Progenitor cell of endocrine pancreas (in vitro differentiated cells): ENCODE measurements at regions not wholly inside any gene's neighbourhood (a gene's known extent, or its start where the extent isn't known, plus 50 kb on each side); places are given as distances from the start of the nearest gene placed in this dataset.

Source experiments
- DNase-seq: peaks from one replicate; pipeline ENCODE4 v3.0.0; 2021; ENCODE audit warnings: low spot score; ENCODE audit not compliant: unreplicated experiment
- H3K27ac Mint-ChIP-seq: 2 replicates; pipeline ENCODE4 v1.8.0; 2021; ENCODE audit warnings: mild to moderate bottlenecking, moderate library complexity, mixed read lengths
- H3K27me3 Mint-ChIP-seq: 2 replicates; pipeline ENCODE4 v1.8.0; 2021; ENCODE audit warnings: mixed read lengths
- H3K36me3 Mint-ChIP-seq: 2 replicates; pipeline ENCODE4 v1.8.0; 2022; ENCODE audit warnings: mixed read lengths; ENCODE audit not compliant: insufficient read depth
- H3K4me1 Mint-ChIP-seq: 2 replicates; pipeline ENCODE4 v1.8.0; 2021; ENCODE audit warnings: low read depth, mixed read lengths
- H3K4me3 Mint-ChIP-seq: 2 replicates; pipeline ENCODE4 v1.8.0; 2021; ENCODE audit warnings: low read depth, mild to moderate bottlenecking, moderate library complexity, mixed read lengths
- H3K9me3 Mint-ChIP-seq: 2 replicates; pipeline ENCODE4 v1.8.0; 2021; ENCODE audit warnings: low read depth, mixed read lengths
- CTCF ChIP-seq: fragments of 200-600 bp; sonication (generic); IDR thresholded peaks from one replicate; pipeline ENCODE4 v1.5.0; 2021; ENCODE audit warnings: antibody characterized with exemption, mild to moderate bottlenecking; ENCODE audit not compliant: unreplicated experiment

- DNase-seq, result no peak
- no peak overlapping the region for H3K27ac Mint-ChIP-seq
- no peak overlapping the region for H3K4me3 Mint-ChIP-seq
- H3K4me1 Mint-ChIP-seq, result peaks cover 21% of the 10 kb centered on the region
- peaks cover 8% of the 10 kb centered on the region for H3K27me3 Mint-ChIP-seq
- H3K36me3 Mint-ChIP-seq, result no peaks in the 10 kb centered on the region
- H3K9me3 Mint-ChIP-seq, result no peaks in the 10 kb centered on the region
- no peak for TF ChIP-seq CTCF
Measured at GRCh38 chr6:164102693-164103092, 688.2 kb downstream of the QKI start.

GRCh38 chr6:164101859-164102258, 687.3 kb downstream of the QKI start:
- Mint-ChIP-seq H3K4me3 (no peak overlapping the region), H3K27ac (no peak overlapping the region)
- no peak for TF ChIP-seq CTCF

GRCh38 chr6:164099269-164099865, 684.8 kb downstream of the QKI start:
- H3K4me3 Mint-ChIP-seq, result no peak overlapping the region
- H3K27ac Mint-ChIP-seq, result no peak overlapping the region
- no peaks in the 10 kb centered on the region for H3K9me3 Mint-ChIP-seq
- no peak for TF ChIP-seq CTCF
- no peak for DNase-seq
- H3K27me3 Mint-ChIP-seq, result no peaks in the 10 kb centered on the region
- H3K36me3 Mint-ChIP-seq, result no peaks in the 10 kb centered on the region
- peaks cover 14% of the 10 kb centered on the region for H3K4me1 Mint-ChIP-seq

More at GRCh38 chr6:164101859-164102258, 687.3 kb downstream of the QKI start:
- no peak for DNase-seq
- no peaks in the 10 kb centered on the region for H3K9me3 Mint-ChIP-seq
- H3K27me3 Mint-ChIP-seq, result peaks cover 8% of the 10 kb centered on the region
- no peaks in the 10 kb centered on the region for H3K36me3 Mint-ChIP-seq
- peaks cover 21% of the 10 kb centered on the region for H3K4me1 Mint-ChIP-seq

- Mint-ChIP-seq H3K9me3 (no peaks in the 10 kb centered on the region), H3K36me3 (no peaks in the 10 kb centered on the region), H3K27ac (no peak overlapping the region), H3K27me3 (no peaks in the 10 kb centered on the region), H3K4me3 (no peak overlapping the region), H3K4me1 (peaks cover 14% of the 10 kb centered on the region)
- DNase-seq, result no peak
- no peak for TF ChIP-seq CTCF
Measured at GRCh38 chr6:164098857-164099267, 684.3 kb downstream of the QKI start.

- no peak for DNase-seq
- no peaks in the 10 kb centered on the region for H3K9me3 Mint-ChIP-seq
- peaks cover 14% of the 10 kb centered on the region for H3K4me1 Mint-ChIP-seq
- no peaks in the 10 kb centered on the region for H3K36me3 Mint-ChIP-seq
- no peak overlapping the region for H3K27ac Mint-ChIP-seq
- no peaks in the 10 kb centered on the region for H3K27me3 Mint-ChIP-seq
- H3K4me3 Mint-ChIP-seq, result no peak overlapping the region
- TF ChIP-seq CTCF, result peak; percentile 30
Measured at GRCh38 chr6:164097551-164098398, 683.3 kb downstream of the QKI start.
